ENCODE measurements at regions not wholly inside any gene's neighbourhood (a gene's known extent, or its start where the extent isn't known, plus 50 kb on each side); places are given as distances from the start of the nearest gene placed in this dataset.

- TF ChIP-seq POLR2A (IDR thresholded peaks at IDR 0.05; ENCODE audit: low read length) = no peak
- no peak for TF ChIP-seq GATA1 (IDR thresholded peaks at IDR 0.05; ENCODE audit: low read depth, low read length)
Measured at GRCh38 chr7:4331711-4332110, 350.4 kb upstream of the FOXK1 start.

Measured in erythroblast (primary cell).